GM19023 (cell line): ENCODE measurements at regions not wholly inside any gene's neighbourhood (a gene's known extent, or its start where the extent isn't known, plus 50 kb on each side); places are given as distances from the start of the nearest gene placed in this dataset.

Source experiments
- ATAC-seq: cut with Tn5 transposase; IDR thresholded peaks from one replicate; pipeline ENCODE4 v1.9.1; 2021; ENCODE audit warnings: mild to moderate bottlenecking, moderate library complexity; ENCODE audit not compliant: unreplicated experiment

GRCh38 chr1:82728206-82728605 lies 927.5 kb downstream of the ADGRL2 start:
- no peak for ATAC-seq

DNA sequence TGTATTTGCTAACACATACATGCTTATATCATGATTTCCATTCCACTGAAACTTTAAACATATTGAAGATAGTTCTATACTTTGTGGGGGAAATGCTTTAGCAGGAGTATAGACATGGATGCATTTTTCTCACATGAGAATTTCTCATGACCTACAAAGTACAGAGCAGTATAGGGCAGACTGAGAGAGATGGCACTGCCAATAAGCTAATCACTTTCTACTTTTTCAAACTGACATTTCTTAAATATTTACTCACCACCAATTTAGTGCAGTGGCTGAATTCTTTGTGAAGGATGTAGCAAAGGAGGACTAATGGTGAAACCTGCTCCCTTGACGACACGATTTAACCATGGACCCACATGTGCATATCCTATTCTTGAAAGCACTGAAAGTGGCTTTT lies 923.5 kb downstream of the ADGRL2 start:
- no peak for ATAC-seq

DNA sequence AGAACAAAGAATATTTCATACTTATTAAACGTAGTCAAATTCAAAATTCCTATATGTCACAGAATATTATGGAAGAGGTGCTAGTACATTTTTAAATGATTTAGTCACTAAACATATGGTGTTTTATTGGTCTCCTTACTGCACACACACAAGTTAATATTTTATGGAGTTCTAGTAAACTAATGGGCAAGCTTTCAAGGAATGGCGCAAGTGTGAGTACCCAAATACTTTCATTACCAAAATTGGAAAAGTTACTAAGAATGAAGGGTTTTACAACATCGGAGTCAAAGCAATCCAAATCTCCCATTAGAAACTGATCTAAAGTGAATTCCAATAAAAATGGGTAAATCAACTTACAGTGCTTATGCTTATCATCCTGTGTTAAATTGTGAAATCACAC lies 921.9 kb downstream of the ADGRL2 start:
- no peak for ATAC-seq

GRCh38 chr1:82721702-82722101 lies 921.0 kb downstream of the ADGRL2 start:
- no peak for ATAC-seq

DNA sequence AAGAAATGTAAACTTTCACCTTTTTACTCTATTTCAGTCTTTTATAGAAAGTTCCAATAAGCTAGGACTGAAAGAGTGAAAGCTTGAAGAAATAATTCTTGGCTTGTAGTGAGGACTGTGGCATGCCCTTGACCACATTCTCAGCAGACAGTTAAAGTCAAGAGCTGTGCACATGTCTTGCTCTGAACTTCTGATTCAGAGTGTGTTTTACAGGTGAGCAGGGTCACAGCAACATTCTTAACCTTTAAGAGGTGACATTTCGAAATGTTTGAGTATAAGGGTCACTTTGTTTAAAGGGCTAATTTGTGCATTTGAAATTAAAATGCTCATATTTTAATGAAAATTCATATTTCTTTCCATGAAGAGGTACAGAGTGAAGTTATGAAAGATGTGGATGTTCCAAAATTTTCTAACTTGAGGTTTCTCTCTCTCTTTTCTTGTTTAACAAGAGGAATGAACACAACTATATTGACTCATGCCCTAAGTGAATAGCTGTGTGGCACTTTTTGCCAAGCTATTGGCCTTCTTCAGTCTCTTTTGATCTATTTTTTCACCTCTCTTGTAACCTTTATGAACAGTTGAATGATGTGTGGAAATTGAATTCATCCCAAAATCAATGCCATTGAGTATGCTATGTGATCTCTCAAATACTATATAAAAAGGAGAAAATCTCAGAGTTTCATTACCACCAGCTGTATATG lies 918.1 kb downstream of the ADGRL2 start:
- no peak for ATAC-seq

GRCh38 chr1:82710091-82710490 lies 909.4 kb downstream of the ADGRL2 start:
- no peak for ATAC-seq

- ATAC-seq, result no peak
These were observed 906.9 kb downstream of the ADGRL2 start for GRCh38 chr1:82707681-82708080.

DNA sequence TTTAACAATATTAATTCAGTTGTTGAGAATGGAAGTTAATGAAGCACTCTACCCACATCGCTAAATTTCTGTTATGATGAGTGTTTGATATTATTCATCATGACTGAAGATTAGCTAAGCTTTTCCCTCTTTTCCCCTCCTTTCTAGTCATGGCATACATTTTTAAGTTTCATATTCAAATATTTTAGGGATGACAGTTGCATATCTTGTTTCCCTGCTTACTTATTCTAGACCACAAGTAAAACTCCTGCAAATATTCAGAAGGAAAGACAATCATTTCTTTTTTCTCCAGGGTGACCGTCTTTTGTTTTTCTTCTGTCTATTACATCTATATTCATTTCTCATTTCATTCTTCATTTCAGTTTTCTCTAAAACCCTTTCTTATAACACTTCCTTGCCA lies 906.0 kb downstream of the ADGRL2 start:
- no peak for ATAC-seq

DNA sequence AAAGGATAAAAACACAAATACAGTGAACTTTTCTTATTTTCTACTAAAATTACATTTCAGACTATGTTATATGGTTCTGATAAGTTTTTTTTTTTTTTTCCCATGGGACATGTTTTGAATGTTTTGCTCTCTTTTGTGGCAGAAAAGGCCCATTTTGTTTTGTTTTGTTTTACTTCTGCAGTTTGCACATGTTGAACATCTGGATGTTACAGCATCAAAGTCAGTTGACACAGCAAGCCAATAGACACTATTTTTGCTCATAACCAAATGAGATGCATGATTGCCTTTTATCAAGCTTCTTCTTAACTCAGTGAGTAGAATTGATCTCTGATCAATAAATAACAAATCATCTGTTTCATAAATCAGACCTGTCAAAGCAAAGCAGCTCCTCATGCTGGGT lies 904.2 kb downstream of the ADGRL2 start:
- no peak for ATAC-seq

- ATAC-seq, result no peak
These were observed 903.7 kb downstream of the ADGRL2 start for GRCh38 chr1:82704393-82704792.

GRCh38 chr1:82703951-82704350 lies 903.2 kb downstream of the ADGRL2 start:
- ATAC-seq, result no peak

DNA sequence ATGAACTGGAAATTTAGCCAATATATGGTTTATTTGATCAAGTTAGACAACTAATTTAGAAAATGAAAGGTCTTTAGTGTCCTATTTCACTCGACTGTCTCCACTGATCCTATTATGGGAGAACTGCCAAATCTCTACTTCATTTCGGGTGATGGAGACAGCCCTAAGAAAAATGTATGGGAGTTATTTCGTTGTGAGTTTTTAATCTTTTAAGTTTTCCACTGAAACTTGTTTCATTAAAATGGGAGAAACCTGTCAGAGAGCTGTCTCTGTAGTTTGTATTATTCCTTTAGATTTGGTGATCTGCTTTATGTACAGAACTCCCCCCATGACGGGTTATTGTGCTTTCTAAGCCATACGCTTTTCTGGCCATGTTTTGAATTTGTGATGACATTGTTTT lies 899.7 kb downstream of the ADGRL2 start:
- no peak for ATAC-seq

DNA sequence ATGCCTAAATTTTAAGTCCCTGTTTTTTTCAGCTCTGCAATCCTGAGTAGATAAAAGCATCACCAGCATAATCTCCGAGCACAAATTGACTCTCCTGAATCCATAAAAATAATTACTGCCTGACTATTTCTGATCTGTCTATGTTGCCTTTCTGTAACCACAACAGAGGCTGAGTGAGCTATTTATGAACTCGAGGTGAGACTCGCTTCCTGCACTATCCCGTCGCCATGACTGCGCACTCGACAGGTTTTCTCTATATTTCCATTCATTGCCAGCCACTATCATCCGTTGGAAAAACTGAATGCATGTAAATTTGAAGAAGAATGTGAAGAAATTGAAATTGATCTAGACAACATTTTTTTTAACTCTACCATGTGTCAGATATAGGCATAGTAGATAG lies 897.2 kb downstream of the ADGRL2 start:
- no peak for ATAC-seq

GRCh38 chr1:82695443-82695842 lies 894.7 kb downstream of the ADGRL2 start:
- no peak for ATAC-seq

- no peak for ATAC-seq
These were observed 889.7 kb downstream of the ADGRL2 start for GRCh38 chr1:82690411-82690810.

- no peak for ATAC-seq
These were observed 888.5 kb downstream of the ADGRL2 start for GRCh38 chr1:82689217-82689616.

DNA sequence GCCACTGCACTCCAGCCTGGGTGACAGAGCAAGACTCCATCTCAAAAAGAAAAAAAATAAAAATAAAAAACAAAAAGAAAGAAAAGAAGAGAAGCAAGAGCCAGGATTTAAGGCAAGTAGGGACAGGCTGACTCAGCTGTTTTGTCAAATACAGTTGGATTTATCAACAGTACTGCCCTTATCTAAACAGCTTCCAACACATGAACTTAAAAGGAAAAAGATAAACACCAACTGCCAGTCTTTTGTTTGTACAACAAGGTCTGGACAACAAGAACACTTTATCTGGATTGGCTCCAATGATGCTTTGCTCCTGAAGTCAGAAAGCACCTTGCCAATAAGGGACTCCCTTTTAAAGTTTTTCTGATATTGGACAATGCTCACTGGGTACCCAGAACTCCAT lies 886.0 kb downstream of the ADGRL2 start:
- ATAC-seq, result no peak

GRCh38 chr1:82646888-82647287 lies 846.2 kb downstream of the ADGRL2 start:
- no peak for ATAC-seq

DNA sequence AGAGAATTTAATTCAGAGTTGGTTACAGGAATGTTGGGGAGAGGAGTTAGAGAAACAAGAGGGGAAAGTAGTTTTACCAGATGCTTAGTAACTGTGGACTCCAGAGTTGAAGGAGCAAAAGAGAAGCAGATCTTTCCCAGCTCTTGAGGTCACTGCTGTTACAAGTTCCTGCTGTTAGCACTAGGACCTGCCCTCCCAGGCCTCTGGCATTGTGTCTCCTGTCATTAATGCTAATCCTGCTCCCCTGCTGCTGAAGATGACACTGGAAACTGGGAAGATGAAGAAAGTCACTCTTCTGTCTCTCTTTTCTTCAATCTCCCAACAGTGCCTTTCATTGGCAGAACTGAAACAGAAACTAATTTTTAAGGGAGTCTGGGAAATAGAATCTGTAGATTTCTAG lies 845.6 kb downstream of the ADGRL2 start:
- no peak for ATAC-seq

- ATAC-seq, result no peak
These were observed 843.6 kb downstream of the ADGRL2 start for GRCh38 chr1:82644186-82644915.

DNA sequence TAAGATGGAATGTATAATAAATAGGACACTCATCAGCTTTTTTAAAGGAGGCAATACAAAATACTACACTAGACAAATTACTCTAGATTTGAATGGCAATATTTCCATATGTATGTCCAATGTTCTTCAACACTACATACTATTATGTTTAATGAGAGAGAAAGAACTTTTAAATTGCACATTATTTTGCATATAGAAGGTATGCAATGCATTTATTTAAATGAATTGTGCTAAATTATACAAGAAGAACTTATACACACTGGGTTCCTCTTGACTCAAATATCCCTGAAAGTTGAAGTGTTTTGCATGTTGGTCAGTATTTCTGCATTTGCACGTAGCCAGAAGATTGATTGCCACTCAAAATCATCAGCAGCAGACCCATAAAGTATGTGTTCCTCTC lies 839.6 kb downstream of the ADGRL2 start:
- no peak for ATAC-seq

DNA sequence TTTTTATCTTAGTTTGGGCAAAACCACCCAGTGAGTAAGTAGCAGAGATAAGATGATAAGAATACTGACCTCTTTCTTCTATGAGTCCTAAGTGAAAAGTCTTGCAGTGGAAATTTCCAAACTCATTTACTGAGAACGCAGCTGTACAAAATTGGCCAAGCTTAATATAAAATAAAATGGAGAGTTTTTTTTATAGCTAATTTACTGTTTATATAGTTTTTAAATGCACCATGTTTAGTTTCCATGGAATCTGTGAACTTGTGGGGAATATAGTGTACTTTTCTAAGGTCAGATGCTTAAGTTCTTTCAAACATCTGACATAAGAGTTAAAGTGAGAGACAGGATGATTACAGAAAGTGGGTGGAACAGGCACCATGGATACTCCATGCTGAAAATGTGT lies 833.5 kb downstream of the ADGRL2 start:
- no peak for ATAC-seq

GRCh38 chr1:82632155-82632554 lies 831.4 kb downstream of the ADGRL2 start:
- no peak for ATAC-seq
